HG03159 (cell line): ENCODE measurements at regions not wholly inside any gene's neighbourhood (a gene's known extent, or its start where the extent isn't known, plus 50 kb on each side); places are given as distances from the start of the nearest gene placed in this dataset.
"Not testable (repeated sequence)": the region's sequence is repeated elsewhere in the genome, so short reads cannot be mapped to it uniquely, and the experiment has no call there.

ENCODE experiments used
- ATAC-seq: cut with Tn5 transposase; IDR thresholded peaks from one replicate; pipeline ENCODE4 v1.9.1; 2021; ENCODE audit warnings: mild to moderate bottlenecking, moderate library complexity; ENCODE audit not compliant: unreplicated experiment

- no peak for ATAC-seq
Observed at GRCh38 chr7:155939350-155939749, 127.1 kb upstream of the SHH start.

- ATAC-seq = no peak
Observed at GRCh38 chr7:155938129-155938528, 125.9 kb upstream of the SHH start.

GRCh38 chr7:155935726-155936125, 123.5 kb upstream of the SHH start:
- no peak for ATAC-seq

GRCh38 chr7:155935005-155935557, 122.8 kb upstream of the SHH start:
- no peak for ATAC-seq

DNA sequence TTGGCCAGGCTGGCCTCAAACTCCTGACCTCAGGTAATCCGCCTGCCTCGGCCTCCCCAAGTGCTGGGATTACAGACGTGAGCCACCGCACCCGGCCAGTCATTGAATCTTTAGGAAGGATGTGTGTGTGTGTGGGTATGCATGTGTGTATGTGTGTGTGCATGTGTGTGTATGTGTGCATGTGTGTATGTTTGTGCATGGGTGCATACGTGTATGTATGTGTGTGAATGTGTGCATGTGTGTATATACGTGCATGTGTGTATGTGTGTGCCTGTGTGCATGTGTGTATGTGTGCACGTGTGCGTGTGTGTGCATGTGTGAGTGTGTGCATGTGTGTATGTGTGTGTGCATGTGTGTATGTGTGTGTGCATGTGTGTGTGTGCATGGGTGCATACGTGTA, 120.1 kb upstream of the SHH start:
- not testable (repeated sequence) for ATAC-seq

GRCh38 chr7:155931396-155932085, 119.3 kb upstream of the SHH start:
- ATAC-seq = no peak

GRCh38 chr7:155930527-155930926, 118.3 kb upstream of the SHH start:
- ATAC-seq = no peak

- no peak for ATAC-seq
Observed at GRCh38 chr7:155930061-155930460, 117.8 kb upstream of the SHH start.

- no peak for ATAC-seq
Observed at GRCh38 chr7:155928583-155928982, 116.3 kb upstream of the SHH start.

DNA sequence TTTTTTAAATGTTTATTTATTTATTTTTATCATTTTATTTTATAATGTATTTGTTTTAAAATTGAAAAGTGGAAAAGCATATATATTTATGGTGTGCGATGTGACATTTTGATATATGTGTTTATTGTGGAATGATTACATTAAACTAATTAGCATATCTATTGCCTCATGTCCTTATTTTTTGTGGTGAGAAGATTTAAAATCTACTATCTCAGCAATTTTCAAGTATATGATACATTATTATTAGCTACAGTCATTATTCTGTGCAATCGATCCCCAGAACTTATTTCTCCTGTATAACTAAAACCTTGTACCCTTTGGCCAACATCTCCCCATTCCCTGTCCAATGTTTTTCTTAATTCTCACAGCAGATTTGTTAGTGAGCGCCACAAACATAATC, 115.6 kb upstream of the SHH start:
- ATAC-seq = no peak

DNA sequence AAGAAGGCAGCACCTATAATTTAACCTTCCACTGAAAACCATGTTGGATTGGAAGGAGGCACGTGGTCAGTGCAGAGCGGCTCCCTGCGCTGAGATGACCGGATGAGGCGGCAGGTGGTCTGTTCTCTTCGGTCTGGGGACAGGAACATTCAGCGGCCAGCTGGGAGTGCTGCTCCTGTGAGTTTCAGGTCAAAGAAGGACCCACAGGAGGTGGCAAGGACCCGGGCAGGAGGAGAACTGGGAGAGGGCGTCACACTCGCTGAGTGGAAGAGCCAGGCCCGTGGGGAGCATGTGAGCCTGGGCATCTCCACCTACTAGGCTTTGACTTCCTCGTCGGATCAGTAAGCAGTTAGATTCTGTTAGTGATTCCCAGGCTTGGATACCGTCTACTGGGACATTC, 113.4 kb upstream of the SHH start:
- ATAC-seq = no peak

DNA sequence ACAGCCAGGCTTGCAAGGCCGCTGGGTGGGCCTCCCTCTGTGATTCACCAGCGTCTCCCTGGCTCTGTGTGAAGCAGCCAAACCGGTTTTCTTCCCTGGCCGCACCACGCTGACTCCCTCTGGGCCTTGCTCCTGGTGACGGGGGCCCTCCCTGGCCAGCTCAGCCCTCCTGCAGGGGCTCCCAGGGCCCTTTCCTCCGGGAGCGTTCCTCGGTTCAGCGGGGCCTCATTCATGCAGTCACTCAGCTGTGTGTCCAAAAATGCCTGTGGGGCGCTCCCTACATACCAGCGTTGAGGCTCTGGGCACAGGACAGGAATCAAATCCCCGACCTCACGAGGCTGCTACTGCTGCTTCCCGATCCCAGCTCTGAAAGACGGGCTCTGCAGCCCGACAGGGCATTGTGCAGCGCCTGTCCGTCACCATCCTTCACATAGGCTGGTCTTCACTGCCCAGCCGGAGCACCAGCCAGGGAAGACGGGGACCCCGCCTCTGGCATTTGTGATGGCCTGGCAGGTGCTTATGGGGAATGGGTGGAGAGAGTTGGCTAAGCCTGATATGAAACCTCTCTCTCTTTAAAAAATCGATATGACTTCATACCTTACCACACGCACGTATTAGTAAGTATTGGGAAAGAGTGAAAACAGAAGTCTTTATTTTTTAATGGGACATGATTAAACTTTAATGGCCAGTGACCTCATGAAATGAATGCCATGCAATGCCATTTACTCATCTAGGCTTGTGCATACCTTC, 110.0 kb upstream of the SHH start:
- no peak for ATAC-seq

DNA sequence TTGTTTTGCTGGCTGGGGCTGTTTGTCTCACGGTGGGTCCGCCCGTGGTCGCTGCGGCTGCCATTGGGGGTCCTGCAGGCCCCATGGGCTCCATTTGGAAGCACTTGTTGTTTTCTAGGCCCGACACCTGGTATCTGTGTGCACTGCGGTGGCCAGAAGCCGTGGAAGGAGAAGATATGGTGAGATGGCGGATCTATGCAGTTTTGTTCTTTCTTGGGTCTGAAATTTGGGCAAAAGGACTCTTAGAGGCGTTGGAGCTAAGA, 109.5 kb upstream of the SHH start:
- no peak for ATAC-seq

- no peak for ATAC-seq
Observed at GRCh38 chr7:155921086-155921803, 109.0 kb upstream of the SHH start.

GRCh38 chr7:155920068-155920461, 107.8 kb upstream of the SHH start:
- ATAC-seq = no peak

DNA sequence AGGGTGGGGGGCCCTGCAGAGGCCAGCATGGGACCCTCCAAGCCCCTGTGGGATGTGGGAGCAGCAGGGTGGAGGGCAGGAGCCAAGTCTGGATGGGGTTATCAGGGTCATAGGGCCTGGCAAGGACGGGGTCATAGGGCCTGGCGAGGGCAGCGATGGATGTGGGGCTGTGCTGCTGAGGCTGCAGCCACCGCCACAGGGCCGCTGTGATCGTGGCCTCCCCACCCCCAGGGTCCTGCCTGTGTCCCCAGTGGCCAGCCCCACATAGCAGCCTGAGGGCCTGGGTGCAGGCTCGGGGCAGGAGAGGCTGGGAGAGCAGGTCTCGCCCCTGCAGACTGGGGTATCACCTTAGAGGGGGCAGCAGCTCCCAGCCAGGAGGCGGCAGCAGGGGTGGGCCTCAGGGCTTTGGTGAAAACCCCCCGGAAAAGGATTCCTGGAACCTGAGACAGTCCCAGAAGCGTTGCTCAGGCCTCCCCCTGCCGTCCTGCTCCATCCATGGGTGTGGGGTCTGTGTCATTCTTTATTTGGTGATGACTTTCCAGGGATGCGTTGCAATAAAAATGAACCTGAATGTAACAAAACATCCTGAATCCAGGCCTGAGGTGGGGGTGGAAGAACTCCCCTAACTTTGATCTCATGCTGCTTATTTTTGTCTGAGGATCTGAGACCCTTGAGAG, 107.3 kb upstream of the SHH start:
- ATAC-seq = no peak

- ATAC-seq = no peak
Observed at GRCh38 chr7:155918720-155919390, 106.6 kb upstream of the SHH start.

DNA sequence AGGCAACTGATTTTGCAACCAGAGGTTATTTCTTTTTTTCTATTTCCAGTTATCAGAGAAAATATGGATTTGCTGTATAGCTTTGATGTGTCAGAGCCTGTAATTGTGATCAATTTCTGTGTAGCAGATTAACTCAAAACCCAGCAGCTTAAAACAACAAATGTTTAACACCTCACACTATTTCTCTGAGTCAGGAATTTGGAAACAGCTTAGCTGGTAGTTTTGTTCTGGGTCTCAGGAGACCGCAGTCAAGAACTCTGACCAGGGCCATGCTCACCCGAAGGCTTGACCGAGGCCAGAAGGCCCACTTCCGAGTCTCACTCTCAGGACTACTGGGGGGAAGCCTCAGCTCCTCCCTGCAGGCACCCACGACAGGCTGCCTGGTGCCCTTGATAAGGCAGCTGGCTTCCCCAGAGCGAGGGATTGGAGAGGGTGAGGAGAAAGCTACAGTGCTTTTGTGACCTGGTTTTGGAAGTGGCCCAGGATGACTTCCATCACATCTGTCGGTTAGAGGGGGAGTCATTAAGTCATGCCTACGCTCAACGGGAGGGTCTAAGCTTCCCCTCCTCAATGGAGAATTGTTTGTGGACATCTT, 105.7 kb upstream of the SHH start:
- ATAC-seq = no peak

GRCh38 chr7:155916926-155917655, 104.8 kb upstream of the SHH start:
- no peak for ATAC-seq

- no peak for ATAC-seq
Observed at GRCh38 chr7:155914341-155914740, 102.1 kb upstream of the SHH start.
